H1 (cell line): ENCODE measurements at regions not wholly inside any gene's neighbourhood (a gene's known extent, or its start where the extent isn't known, plus 50 kb on each side); places are given as distances from the start of the nearest gene placed in this dataset.

Source experiments
- BCL11A ChIP-seq, 2 experiments: IDR thresholded peaks; one replicate each; pipeline ENCODE4 v1.6.1; 2011; ENCODE audit warnings: low read depth in 2 of 2, low read length in 2 of 2, mild to moderate bottlenecking in 2 of 2
- SUZ12 ChIP-seq: fragments of 200-600 bp; sonication (generic); IDR thresholded peaks from 2 replicates; pipeline ENCODE4 v1.6.1; 2012; ENCODE audit warnings: mild to moderate bottlenecking, inconsistent platforms, low read length, moderate library complexity, mixed read lengths

DNA sequence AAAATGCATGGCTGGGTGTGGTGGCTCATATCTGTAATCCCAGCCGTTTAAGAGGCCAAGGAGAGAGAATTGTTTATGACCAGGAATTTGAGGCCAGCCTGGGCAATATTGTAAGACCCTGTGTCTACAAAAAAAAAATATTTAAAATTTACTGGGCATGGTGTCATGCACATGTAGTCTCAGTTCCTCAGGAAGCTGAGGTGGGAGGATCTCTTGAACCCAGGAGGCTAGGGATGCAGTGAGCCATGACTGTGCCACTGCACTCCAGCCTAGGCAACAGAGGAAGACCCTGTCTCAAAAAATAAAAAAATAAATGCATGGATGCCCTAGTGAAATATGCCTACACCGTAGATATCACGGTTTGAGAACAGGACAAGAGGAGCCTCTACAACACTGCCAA lies 1331.2 kb upstream of the B3GALT2 start (continued):
- TF ChIP-seq BCL11A (IDR thresholded peaks at IDR 0.05; ENCODE audit: low read depth in 2 of 2, low read length in 2 of 2) = no peak
- TF ChIP-seq SUZ12 = no peak
- TF ChIP-seq, all 59 proteins: peak for 0
